ENCODE measurements at regions not wholly inside any gene's neighbourhood (a gene's known extent, or its start where the extent isn't known, plus 50 kb on each side); places are given as distances from the start of the nearest gene placed in this dataset.
"Not testable (repeated sequence)": the region's sequence is repeated elsewhere in the genome, so short reads cannot be mapped to it uniquely, and the experiment has no call there.

- H3K9me3 ChIP-seq = no peaks in the 10 kb centered on the region
- H3K36me3 ChIP-seq = no peaks in the 10 kb centered on the region
- peaks cover 3% of the 10 kb centered on the region for H3K4me1 ChIP-seq
- no peak overlapping the region for H3K4me3 ChIP-seq
- no peak for DNase-seq (ENCODE audit: low spot score in 2 of 2)
- TF ChIP-seq CTCF (IDR thresholded peaks at IDR 0.05) (no peak), POLR2AphosphoS5 (IDR thresholded peaks at IDR 0.05) (no peak), EP300 (IDR thresholded peaks at IDR 0.05) (no peak)
- WGBS = 45% methylated on average over 5 of the region's 5 CpGs
- H3K27ac ChIP-seq = peak overlapping the region; percentile 26
- H3K27me3 ChIP-seq = no peaks in the 10 kb centered on the region
Observed at GRCh38 chr2:59353306-59353921, 1112.3 kb upstream of the FANCL start.

- Histone ChIP-seq H3K27me3 (no peaks in the 10 kb centered on the region), H3K27ac (no peak overlapping the region), H3K36me3 (no peaks in the 10 kb centered on the region), H3K4me3 (no peak overlapping the region), H3K4me1 (no peaks in the 10 kb centered on the region), H3K9me3 (no peaks in the 10 kb centered on the region)
- 62% methylated on average over 1 of the region's 1 CpG for WGBS
- TF ChIP-seq CTCF (IDR thresholded peaks at IDR 0.05) = no peak
- DNase-seq (ENCODE audit: low spot score in 2 of 2) = no peak
Observed at GRCh38 chr2:59342166-59342565, 1101.0 kb upstream of the FANCL start.

DNA sequence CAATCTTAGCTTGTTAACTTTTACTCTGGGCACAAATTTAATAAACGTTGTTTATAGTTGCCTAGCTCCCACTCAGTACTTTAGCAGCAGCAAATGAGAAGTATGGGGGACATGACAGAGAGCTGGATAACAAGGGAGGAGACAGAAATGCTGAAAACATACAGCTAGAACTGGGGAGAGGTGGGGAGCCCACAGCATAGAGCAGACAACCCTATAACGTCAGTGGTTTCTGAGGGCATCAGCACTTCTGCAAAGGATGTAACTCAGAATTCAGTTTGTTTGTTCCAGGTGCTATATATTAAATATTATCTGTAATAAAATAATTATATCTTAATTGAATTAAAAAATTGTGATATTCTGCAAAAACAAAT, 1098.7 kb upstream of the FANCL start:
- Histone ChIP-seq H3K4me1 (no peaks in the 10 kb centered on the region), H3K27ac (no peak overlapping the region), H3K36me3 (no peaks in the 10 kb centered on the region), H3K4me3 (no peak overlapping the region), H3K9me3 (no peaks in the 10 kb centered on the region), H3K27me3 (no peaks in the 10 kb centered on the region)
- DNase-seq (ENCODE audit: low spot score in 2 of 2) = no peak
- 75% methylated on average over 2 of the region's 2 CpGs for WGBS
- TF ChIP-seq EP300 (IDR thresholded peaks at IDR 0.05) (no peak), POLR2AphosphoS5 (IDR thresholded peaks at IDR 0.05) (no peak), CTCF (IDR thresholded peaks at IDR 0.05) (no peak), POLR2A (IDR thresholded peaks at IDR 0.05) (no peak)

GRCh38 chr2:59339121-59339836, 1098.2 kb upstream of the FANCL start:
- no peak overlapping the region for H3K27ac ChIP-seq
- H3K4me1 ChIP-seq = no peaks in the 10 kb centered on the region
- H3K27me3 ChIP-seq = no peaks in the 10 kb centered on the region
- no peaks in the 10 kb centered on the region for H3K9me3 ChIP-seq
- DNase-seq (ENCODE audit: low spot score in 2 of 2) = no peak
- WGBS = 69% methylated on average over 8 of the region's 8 CpGs
- H3K36me3 ChIP-seq = no peaks in the 10 kb centered on the region
- TF ChIP-seq POLR2AphosphoS5 (IDR thresholded peaks at IDR 0.05) (no peak), POLR2A (IDR thresholded peaks at IDR 0.05) (no peak), CTCF (IDR thresholded peaks at IDR 0.05) (no peak), EP300 (IDR thresholded peaks at IDR 0.05) (no peak)
- H3K4me3 ChIP-seq = no peak overlapping the region

GRCh38 chr2:59333007-59333406, 1091.9 kb upstream of the FANCL start:
- DNase-seq (ENCODE audit: low spot score in 2 of 2) = no peak
- Histone ChIP-seq H3K4me1 (no peaks in the 10 kb centered on the region), H3K9me3 (no peaks in the 10 kb centered on the region), H3K4me3 (no peak overlapping the region), H3K27me3 (no peaks in the 10 kb centered on the region), H3K27ac (no peak overlapping the region), H3K36me3 (no peaks in the 10 kb centered on the region)
- WGBS = 83% methylated on average over 4 of the region's 4 CpGs
- no peak for TF ChIP-seq POLR2A (IDR thresholded peaks at IDR 0.05)
- TF ChIP-seq POLR2AphosphoS5 (IDR thresholded peaks at IDR 0.05) = no peak
- TF ChIP-seq CTCF (IDR thresholded peaks at IDR 0.05) = no peak
- no peak for TF ChIP-seq EP300 (IDR thresholded peaks at IDR 0.05)

DNA sequence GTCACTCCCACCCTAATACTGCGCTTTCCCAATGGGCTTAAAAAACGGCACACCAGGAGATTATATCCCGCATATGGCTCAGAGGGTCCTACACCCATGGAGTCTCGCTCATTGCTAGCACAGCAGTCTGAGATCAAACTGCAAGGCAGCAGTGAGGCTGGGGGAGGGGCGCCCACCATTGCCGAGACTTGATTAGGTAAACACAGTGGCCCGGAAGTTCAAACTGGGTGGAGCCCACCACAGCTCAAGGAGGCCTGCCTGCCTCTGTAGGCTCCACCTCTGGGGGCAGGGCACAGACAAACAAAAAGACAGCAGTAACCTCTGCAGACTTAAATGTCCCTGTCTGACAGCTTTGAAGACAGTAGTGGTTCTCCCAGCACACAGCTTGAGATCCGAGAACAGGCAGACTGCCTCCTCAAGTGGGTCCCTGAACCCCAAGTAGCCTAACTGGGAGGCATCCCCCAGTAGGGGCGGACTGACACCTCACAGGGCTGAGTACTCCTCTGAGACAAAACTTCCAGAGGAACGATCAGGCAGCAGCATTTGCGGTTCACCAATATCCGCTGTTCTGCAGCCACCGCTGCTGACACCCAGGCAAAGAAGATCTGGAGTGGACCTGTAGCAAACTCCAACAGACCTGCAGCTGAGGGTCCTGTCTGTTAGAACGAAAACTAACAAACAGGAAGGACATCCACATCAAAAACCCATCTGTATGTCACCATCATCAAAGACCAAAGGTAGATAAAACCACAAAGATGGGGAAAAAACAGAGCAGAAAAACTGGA, 1085.6 kb upstream of the FANCL start:
- not testable (repeated sequence) for H3K36me3 ChIP-seq; H3K4me1 ChIP-seq; H3K4me3 ChIP-seq; H3K9me3 ChIP-seq; H3K27me3 ChIP-seq; DNase-seq (ENCODE audit: low spot score in 2 of 2); H3K27ac ChIP-seq
- WGBS = 97% methylated on average over 11 of the region's 14 CpGs
